ENCODE measurements at regions not wholly inside any gene's neighbourhood (a gene's known extent, or its start where the extent isn't known, plus 50 kb on each side); places are given as distances from the start of the nearest gene placed in this dataset.
"Not testable (repeated sequence)": the region's sequence is repeated elsewhere in the genome, so short reads cannot be mapped to it uniquely, and the experiment has no call there.

GRCh38 chr10:117807441-117807840, 239.3 kb downstream of the RAB11FIP2 start:
- TF ChIP-seq, protein P1, sequence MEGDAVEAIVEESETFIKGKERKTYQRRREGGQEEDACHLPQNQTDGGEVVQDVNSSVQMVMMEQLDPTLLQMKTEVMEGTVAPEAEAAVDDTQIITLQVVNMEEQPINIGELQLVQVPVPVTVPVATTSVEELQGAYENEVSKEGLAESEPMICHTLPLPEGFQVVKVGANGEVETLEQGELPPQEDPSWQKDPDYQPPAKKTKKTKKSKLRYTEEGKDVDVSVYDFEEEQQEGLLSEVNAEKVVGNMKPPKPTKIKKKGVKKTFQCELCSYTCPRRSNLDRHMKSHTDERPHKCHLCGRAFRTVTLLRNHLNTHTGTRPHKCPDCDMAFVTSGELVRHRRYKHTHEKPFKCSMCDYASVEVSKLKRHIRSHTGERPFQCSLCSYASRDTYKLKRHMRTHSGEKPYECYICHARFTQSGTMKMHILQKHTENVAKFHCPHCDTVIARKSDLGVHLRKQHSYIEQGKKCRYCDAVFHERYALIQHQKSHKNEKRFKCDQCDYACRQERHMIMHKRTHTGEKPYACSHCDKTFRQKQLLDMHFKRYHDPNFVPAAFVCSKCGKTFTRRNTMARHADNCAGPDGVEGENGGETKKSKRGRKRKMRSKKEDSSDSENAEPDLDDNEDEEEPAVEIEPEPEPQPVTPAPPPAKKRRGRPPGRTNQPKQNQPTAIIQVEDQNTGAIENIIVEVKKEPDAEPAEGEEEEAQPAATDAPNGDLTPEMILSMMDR (IDR thresholded peaks at IDR 0.05), result no peak
- TF ChIP-seq POLR2A (IDR thresholded peaks at IDR 0.05), result no peak
- intact Hi-C loops (cut with DNase I; ENCODE audit: low total_unique reads), result no loop called here
- Histone ChIP-seq H3K27ac (no peak overlapping the region), H3K9me3 (no peaks in the 10 kb centered on the region), H3K27me3 (no peaks in the 10 kb centered on the region), H3K4me1 (no peaks in the 10 kb centered on the region), H3K4me3 (no peak overlapping the region), H3K36me3 (ENCODE audit: low read depth, missing control alignments) (no peaks in the 10 kb centered on the region)
- 71 to 75% methylated on average over 4 of the region's 4 CpGs for WGBS, 2 donors
- DNase-seq, result no peak

DNA sequence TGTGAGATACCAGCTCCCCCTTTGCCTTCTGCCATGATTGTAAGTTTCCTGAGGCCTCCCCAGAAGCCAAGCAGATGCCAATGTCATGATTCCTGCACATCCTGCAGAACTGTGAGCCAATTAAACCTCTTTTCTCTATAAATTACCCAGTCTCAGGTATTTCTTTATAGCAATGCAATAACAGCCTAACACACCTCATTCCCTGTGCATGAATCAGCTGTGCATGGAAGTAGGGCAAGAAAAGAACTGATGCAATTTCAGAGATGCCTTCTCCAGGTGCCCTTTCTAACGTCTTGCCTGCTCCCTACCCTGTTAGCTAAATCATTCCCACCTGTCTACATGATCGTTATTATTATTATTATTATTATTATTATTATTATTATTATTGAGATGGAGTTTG, 230.9 kb downstream of the RAB11FIP2 start:
- H3K9me3 ChIP-seq; H3K4me3 ChIP-seq; H3K27me3 ChIP-seq; H3K36me3 ChIP-seq (ENCODE audit: low read depth, missing control alignments); intact Hi-C loops (cut with DNase I; ENCODE audit: low total_unique reads); H3K27ac ChIP-seq; DNase-seq; H3K4me1 ChIP-seq: not testable (repeated sequence)
- WGBS, 2 donors, result 66 to 76% methylated on average over 2 of the region's 2 CpGs

DNA sequence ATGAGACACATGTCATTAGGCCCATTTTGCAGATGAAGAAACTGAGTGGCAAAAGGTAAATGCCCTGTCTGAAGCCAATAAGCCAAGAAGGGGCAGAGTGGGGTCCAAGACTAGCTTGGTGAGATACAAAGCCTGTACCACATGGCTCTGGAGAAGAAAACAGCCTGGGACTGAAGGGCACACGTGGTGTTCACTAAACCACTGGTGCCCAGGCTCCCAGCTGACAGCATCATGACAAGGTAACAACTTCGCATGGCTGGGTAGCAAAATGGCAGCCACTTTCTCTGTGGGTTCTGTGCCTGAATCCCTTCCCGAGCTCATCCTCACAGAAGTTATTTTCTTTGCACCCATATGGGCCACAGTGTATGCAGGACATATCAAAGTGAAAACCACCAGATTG, 229.6 kb downstream of the RAB11FIP2 start:
- Histone ChIP-seq H3K36me3 (ENCODE audit: low read depth, missing control alignments) (no peaks in the 10 kb centered on the region), H3K4me3 (no peak overlapping the region), H3K9me3 (no peaks in the 10 kb centered on the region), H3K4me1 (no peaks in the 10 kb centered on the region), H3K27ac (no peak overlapping the region), H3K27me3 (no peaks in the 10 kb centered on the region)
- TF ChIP-seq POLR2A (IDR thresholded peaks at IDR 0.05), result no peak
- TF ChIP-seq, protein P1 (IDR thresholded peaks at IDR 0.05), result no peak
- DNase-seq, result no peak
- intact Hi-C loops (cut with DNase I; ENCODE audit: low total_unique reads), result no loop called here
- 89 to 96% methylated on average over 3 of the region's 3 CpGs for WGBS, 2 donors

GRCh38 chr10:117818721-117819120, 228.0 kb downstream of the RAB11FIP2 start:
- Histone ChIP-seq H3K36me3 (ENCODE audit: low read depth, missing control alignments) (no peaks in the 10 kb centered on the region), H3K27me3 (no peaks in the 10 kb centered on the region), H3K4me3 (no peak overlapping the region), H3K4me1 (no peaks in the 10 kb centered on the region), H3K27ac (no peak overlapping the region), H3K9me3 (no peaks in the 10 kb centered on the region)
- intact Hi-C loops (cut with DNase I; ENCODE audit: low total_unique reads), result no loop called here
- no peak for DNase-seq
- TF ChIP-seq, protein P1 (IDR thresholded peaks at IDR 0.05), result no peak
- no peak for TF ChIP-seq POLR2A (IDR thresholded peaks at IDR 0.05)
- whole genome bisulfite sequencing, 2 donors, result 80 to 92% methylated on average over 1 of the region's 1 CpG

- no peaks in the 10 kb centered on the region for H3K36me3 ChIP-seq (ENCODE audit: low read depth, missing control alignments)
- no peak overlapping the region for H3K27ac ChIP-seq
- WGBS, 2 donors, result 80 to 82% methylated on average over 4 of the region's 4 CpGs
- H3K27me3 ChIP-seq, result no peaks in the 10 kb centered on the region
- TF ChIP-seq, protein P1 (IDR thresholded peaks at IDR 0.05), result no peak
- TF ChIP-seq POLR2A (IDR thresholded peaks at IDR 0.05), result no peak
- H3K4me3 ChIP-seq, result no peak overlapping the region
- H3K9me3 ChIP-seq, result no peaks in the 10 kb centered on the region
- DNase-seq, result no peak
- no peaks in the 10 kb centered on the region for H3K4me1 ChIP-seq
- intact Hi-C loops (cut with DNase I; ENCODE audit: low total_unique reads), result no loop called here
Observed at GRCh38 chr10:117819304-117819703, 227.4 kb downstream of the RAB11FIP2 start.

Measured in testis (tissue), 2 donors.